GM19239 (cell line): ENCODE measurements at regions not wholly inside any gene's neighbourhood (a gene's known extent, or its start where the extent isn't known, plus 50 kb on each side); places are given as distances from the start of the nearest gene placed in this dataset.
A peak's percentile ranks its signal among the peaks of the same experiment; 100 is the strongest.
"Not testable (repeated sequence)": the region's sequence is repeated elsewhere in the genome, so short reads cannot be mapped to it uniquely, and the experiment has no call there.

ENCODE experiments used
- DNase-seq: peaks from one replicate; pipeline ENCODE4 v3.0.0; 2011; ENCODE audit warnings: low spot score; ENCODE audit not compliant: insufficient read length
- FAIRE-seq: peaks from 2 replicates; lab custom pipeline; 2011; peaks lifted over from hg19 to GRCh38; lab: Jason Lieb, UNC

DNA sequence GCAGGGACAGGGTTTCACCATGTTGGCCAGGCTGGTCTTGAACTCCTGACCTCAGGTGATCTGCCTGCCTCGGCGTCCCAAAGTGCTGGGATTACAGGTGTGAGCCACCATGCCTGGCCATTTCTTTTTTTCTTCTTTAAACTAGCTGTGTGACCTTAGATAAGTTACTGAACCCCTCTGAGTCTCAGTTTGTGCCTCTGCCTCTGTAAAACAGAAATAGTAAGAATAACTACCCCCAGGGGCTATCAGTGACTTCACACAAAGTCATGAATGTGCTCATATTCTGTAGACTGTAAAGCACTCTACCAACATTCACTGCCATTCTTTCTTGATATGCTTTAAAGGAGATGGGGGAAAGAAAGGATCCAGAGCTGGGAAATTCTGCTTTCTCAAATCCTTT lies 120.7 kb downstream of the RPLP1 start:
- DNase-seq, FAIRE-seq: not testable (repeated sequence)

GRCh38 chr15:69573815-69574475 lies 121.3 kb downstream of the RPLP1 start:
- DNase-seq: no peak
- FAIRE-seq: no peak

GRCh38 chr15:69574506-69574905 lies 121.9 kb downstream of the RPLP1 start:
- FAIRE-seq (no peak), DNase-seq (no peak)

DNA sequence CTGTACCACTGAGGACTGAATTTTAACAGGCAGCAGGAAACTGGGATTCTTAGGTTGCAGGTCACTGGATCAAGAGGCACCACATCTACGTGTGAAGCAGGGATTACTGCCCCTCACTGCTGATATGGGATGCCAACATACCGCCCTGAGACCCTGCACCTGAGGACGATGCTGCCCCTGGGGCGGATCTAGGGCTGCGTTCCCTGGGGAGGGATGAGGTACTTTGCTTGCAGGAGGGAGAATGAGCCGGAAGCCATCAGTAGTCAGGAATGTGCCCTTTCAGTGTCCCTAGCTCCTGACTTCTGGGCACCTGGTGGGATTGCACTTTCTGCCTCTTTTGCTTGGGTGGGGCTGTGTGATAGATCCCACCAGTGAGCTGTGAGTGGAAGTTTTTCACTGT lies 122.8 kb downstream of the RPLP1 start:
- DNase-seq (no peak), FAIRE-seq (no peak)

DNA sequence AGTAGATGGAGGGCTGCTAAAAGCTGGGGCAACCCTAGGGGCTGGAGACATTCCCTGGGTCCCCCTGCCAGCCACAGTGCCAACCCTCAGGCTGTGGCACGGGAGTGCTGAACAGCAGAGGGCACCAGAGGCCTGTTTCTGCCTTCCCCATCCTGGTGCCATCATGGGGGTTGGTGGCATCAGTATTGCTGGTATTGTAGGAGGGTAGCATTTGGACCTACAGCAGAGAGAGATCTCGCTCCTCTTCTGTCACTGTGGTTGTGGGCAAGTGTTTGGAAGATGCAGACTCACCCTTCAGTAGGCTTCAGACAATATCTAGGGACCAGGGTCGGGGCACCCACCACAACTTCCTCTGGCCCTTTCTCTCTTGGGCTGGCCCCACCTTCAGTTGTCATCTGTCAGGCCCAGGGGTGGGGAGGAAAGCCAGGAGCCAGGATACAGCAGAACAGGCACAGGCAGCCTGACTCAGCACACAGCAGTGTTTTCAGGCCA lies 123.5 kb downstream of the RPLP1 start:
- FAIRE-seq: peak; percentile 72
- peak; percentile 25 for DNase-seq

DNA sequence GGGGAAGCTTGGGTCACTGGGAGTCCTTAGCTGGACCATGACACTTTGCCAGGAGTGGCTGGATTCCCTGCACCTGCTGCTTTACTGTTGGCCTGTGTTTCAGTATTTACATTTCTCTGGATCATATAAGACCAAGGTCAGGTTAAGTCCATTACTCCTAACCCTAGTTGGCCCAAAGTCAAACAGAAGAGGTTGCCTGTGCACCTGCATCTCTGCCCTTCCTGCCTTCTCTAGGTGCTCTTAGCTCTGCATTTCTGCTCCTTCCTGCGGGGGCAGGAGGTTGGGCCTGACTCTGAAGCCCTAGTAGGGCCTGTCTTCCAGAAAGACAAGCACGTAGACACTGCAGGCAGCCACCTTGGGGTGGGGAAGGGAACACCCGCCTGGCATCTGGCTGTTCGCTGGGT lies 124.3 kb downstream of the RPLP1 start:
- DNase-seq (no peak), FAIRE-seq (no peak)

GRCh38 chr15:69577397-69577796 lies 124.8 kb downstream of the RPLP1 start:
- no peak for FAIRE-seq
- no peak for DNase-seq

GRCh38 chr15:69578252-69578651 lies 125.6 kb downstream of the RPLP1 start:
- DNase-seq (no peak), FAIRE-seq (no peak)

DNA sequence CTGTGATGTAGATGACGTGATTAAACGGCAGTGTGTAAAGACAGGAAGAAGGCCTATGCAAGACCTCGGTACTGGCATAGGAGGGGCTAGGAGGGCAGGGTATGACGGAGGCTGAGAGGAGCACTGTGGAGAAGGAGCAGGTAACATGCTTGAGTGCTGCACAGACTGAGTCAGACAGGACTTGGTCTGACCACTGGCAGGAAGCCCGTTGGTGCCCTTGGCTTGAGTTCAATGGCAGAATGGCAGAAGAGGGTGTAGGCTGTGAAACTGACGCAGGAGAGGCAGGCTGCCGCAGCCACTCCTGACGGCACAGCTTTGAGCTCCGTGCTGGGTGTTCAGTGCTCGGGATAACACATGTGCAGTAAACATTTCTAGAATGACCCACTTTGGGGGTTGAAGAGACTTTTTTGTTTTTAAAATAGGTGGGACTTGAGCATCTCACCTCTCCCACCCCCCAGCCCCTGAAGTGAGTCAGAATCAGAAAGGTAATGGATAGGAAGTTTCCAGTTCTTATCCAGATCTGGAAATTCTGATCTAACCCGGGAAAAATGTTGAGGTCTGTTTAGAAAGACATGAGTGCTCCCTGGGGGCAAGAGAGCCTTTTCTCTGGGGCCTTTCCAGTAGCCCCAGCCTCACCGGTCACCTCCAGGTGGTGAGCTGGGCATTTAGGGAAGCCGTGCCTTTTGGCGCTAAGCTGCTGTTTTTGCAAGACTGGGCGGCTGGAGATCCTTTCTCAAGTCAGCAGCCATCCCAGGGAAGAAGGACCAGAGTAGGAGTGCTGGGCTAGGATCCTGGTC lies 126.4 kb downstream of the RPLP1 start:
- DNase-seq (no peak), FAIRE-seq (no peak)

DNA sequence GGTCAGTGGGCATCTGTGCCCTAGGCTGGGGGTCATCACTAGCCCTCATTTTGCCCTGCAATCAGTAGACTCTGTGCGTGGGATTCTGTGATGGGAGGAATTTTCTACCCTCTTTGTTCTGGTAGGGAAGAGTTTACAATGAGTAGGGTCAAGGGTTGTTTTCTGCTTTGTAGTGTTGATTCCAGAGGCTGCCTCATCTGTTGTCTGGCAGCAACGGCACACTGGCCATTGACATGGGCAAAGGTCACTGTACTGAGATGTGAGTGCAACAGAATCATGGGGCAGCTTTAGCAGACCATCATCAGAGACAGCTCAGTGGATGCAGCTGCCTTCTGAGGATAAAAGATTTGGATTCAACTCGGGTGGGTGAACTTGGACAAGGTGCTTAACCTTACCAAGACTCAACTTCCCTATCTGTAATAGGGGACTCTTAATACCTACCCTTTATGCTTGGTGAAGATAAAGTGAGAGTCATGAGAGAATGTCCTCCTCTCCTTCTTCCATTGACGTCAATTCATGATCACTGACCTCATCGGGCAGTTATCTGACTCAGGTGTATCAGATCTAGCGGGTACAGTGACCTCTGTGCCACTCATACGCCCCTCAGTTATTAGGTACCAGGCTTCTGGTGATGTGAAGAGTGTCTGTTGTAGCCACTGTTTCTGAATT lies 127.5 kb downstream of the RPLP1 start:
- FAIRE-seq (no peak), DNase-seq (no peak)

- DNase-seq (no peak), FAIRE-seq (no peak)
Observed at GRCh38 chr15:69583626-69584025, 131.0 kb downstream of the RPLP1 start.

- DNase-seq: no peak
- no peak for FAIRE-seq
Observed at GRCh38 chr15:69585937-69586336, 133.3 kb downstream of the RPLP1 start.

GRCh38 chr15:69586721-69587120 lies 134.1 kb downstream of the RPLP1 start:
- DNase-seq (no peak), FAIRE-seq (no peak)

DNA sequence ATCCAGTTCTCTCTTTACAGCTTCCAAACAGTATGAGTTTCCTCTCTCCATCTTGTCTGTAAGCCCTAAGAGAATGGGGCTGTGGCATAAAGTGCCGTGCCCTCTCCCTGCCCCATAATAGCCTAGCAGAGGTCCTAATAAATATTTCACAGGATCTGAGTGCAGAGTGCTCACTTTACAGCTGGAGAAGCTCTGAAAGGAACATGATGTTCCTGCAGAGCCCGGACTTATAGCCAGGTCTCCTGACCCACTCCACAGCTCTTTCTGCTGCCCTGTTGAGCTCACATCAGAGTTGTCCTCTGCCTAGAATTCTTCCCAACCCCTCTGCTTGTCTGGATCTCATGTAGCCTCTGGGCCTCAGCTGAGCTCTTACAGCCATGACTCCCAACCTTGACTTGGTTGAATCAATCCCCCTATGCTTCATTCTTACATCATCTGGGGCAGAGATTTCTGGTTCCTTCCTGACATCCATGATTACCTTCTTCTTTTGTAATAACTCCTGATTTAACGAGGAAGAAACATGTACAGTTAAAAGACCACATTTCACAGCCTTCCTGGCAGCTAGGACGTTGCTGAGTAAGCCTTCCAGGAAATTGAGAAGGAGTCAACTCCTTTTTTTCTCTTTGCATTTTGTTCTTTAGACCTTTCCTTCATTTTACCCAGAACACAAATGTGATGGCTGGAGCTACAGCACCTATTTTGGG lies 135.3 kb downstream of the RPLP1 start:
- FAIRE-seq (no peak), DNase-seq (no peak)

DNA sequence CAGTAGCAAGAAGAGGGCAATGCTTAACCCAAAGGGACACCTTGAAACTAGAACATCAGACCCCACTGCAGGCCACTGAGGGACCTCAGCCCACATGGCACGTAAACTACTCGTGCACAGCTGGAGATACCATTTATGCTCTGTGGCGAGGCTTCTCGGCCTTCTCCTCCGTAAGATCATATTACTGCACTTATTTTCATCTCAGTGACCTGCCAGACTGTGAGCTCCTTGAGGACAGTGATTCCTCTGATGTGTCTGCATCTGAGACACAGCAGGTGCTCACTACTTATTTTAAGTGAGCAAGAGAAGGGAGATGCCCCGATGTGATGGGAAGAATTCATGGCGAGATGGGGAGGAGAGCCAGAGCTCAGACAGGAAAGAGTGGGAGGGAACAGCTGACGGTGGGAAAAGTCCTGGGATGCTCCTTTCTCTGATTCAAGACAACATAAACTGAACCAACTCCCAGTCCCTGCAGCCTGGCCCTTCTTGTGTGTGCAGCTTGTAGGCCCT lies 137.6 kb downstream of the RPLP1 start:
- FAIRE-seq (no peak), DNase-seq (no peak)

- FAIRE-seq: no peak
- DNase-seq: no peak
Observed at GRCh38 chr15:69590932-69591524, 138.4 kb downstream of the RPLP1 start.

- no peak for FAIRE-seq
- DNase-seq: no peak
Observed at GRCh38 chr15:69591905-69592508, 139.4 kb downstream of the RPLP1 start.

DNA sequence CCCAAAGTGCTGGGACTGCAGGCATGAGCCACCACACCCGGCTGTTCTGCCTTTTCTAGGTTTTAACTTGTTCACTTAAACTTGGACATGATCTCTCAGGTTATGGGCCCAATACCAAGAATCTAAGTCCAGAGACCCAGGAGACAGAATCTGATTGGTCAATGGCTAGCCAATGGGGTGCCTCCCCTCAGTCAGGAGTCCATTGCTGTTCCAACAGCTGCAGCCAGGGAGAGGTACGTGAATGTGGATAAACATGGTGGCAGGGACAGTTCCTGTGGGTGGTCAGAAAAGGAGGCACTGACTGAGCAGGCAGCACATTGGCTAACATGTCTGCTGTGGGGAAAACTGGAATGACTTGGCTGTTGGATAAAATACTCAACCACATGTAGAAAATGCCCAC lies 140.3 kb downstream of the RPLP1 start:
- no peak for DNase-seq
- no peak for FAIRE-seq

DNA sequence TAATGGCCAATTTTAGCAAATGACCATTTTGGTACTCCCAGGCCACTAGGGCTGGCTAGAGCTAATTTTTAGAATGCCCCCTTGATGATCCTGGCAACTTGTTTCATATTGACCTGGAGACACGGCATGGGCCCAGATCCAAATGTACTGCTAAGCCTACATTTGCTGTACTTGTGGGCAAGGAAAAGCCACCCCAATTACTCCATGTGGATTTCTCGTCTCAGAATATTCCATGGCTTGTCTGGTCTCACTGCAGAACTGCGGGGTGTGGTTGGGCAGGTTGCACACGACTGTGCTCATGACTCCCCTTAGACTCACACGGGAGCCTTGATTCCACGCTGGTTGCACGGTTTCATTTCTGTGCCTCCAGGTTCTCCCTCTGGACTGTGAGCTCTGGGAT lies 140.9 kb downstream of the RPLP1 start:
- DNase-seq (no peak), FAIRE-seq (no peak)
